RWPE2 (cell line): ENCODE measurements at regions not wholly inside any gene's neighbourhood (a gene's known extent, or its start where the extent isn't known, plus 50 kb on each side); places are given as distances from the start of the nearest gene placed in this dataset.
A peak's percentile ranks its signal among the peaks of the same experiment; 100 is the strongest.
"Not testable (repeated sequence)": the region's sequence is repeated elsewhere in the genome, so short reads cannot be mapped to it uniquely, and the experiment has no call there.

Experiments used
- ATAC-seq: fragments of 200-7000 bp; cut with Tn5 transposase; 3 replicates; pipeline ENCODE4 v1.9.1; 2021; ENCODE audit warnings: low read depth
- DNase-seq: peaks from one replicate; pipeline ENCODE4 v3.0.0-alpha.2; 2020; ENCODE audit warnings: low spot score
- H3K27ac ChIP-seq: fragments of 450-650 bp; 2 replicates; pipeline ENCODE4 v1.5.1; 2017; ENCODE audit warnings: mild to moderate bottlenecking; ENCODE audit not compliant: poor library complexity, severe bottlenecking
- H3K27me3 ChIP-seq: fragments of 250-450 bp; sonication (Bioruptor Pico); 2 replicates; pipeline ENCODE4 v1.5.1; 2021; ENCODE audit warnings: mild to moderate bottlenecking, moderate library complexity; ENCODE audit not compliant: insufficient read depth, poor library complexity, severe bottlenecking
- H3K36me3 ChIP-seq: fragments of 250-450 bp; sonication (Bioruptor Pico); 2 replicates; pipeline ENCODE4 v1.5.1; 2020; ENCODE audit warnings: low read depth, mild to moderate bottlenecking, moderate library complexity
- H3K4me1 ChIP-seq: fragments of 250-450 bp; sonication (Bioruptor Pico); 2 replicates; pipeline ENCODE4 v1.5.1; 2021; ENCODE audit warnings: mild to moderate bottlenecking, moderate library complexity; ENCODE audit not compliant: insufficient read depth, poor library complexity, severe bottlenecking
- H3K4me3 ChIP-seq: fragments of 250-450 bp; sonication (Bioruptor Pico); 2 replicates; pipeline ENCODE4 v1.5.1; 2021; ENCODE audit warnings: mild to moderate bottlenecking, moderate library complexity; ENCODE audit not compliant: severe bottlenecking
- H3K9me3 ChIP-seq: fragments of 250-450 bp; sonication (Bioruptor Pico); 2 replicates; pipeline ENCODE4 v1.5.1; 2021; ENCODE audit warnings: mild to moderate bottlenecking, moderate library complexity; ENCODE audit not compliant: severe bottlenecking
- TF ChIP-seq, protein P1 (sequence below): fragments of 450-650 bp; IDR thresholded peaks from one replicate; pipeline ENCODE4 v1.5.1; 2017; ENCODE audit warnings: mild to moderate bottlenecking, moderate library complexity; ENCODE audit not compliant: poor library complexity, severe bottlenecking

DNA sequence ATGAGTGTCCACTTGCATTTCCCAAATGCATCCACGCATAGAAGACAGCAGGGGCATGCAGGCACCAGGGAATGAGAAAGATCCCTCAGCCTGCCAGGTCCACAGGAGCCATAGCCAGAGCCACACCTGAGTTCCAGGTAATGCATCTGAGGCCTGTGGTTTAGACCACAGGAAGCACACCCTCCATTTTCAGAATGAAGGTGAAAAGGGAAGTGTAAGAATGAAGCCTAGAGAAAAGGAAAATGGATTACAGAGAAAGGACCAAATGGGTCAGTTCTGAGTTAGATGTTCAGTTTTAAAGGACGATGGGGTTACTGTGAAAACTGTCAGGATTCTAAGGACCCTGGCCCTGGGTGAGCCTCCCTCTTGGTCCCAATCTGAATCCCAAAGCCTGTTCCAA, 1283.2 kb downstream of the TMEM121 start:
- H3K27ac ChIP-seq, result no peak overlapping the region
- H3K27me3 ChIP-seq, result peaks cover 17% of the 10 kb centered on the region
- no peaks in the 10 kb centered on the region for H3K36me3 ChIP-seq
- H3K4me1 ChIP-seq, result no peaks in the 10 kb centered on the region
- no peak overlapping the region for H3K4me3 ChIP-seq
- TF ChIP-seq, protein P1, sequence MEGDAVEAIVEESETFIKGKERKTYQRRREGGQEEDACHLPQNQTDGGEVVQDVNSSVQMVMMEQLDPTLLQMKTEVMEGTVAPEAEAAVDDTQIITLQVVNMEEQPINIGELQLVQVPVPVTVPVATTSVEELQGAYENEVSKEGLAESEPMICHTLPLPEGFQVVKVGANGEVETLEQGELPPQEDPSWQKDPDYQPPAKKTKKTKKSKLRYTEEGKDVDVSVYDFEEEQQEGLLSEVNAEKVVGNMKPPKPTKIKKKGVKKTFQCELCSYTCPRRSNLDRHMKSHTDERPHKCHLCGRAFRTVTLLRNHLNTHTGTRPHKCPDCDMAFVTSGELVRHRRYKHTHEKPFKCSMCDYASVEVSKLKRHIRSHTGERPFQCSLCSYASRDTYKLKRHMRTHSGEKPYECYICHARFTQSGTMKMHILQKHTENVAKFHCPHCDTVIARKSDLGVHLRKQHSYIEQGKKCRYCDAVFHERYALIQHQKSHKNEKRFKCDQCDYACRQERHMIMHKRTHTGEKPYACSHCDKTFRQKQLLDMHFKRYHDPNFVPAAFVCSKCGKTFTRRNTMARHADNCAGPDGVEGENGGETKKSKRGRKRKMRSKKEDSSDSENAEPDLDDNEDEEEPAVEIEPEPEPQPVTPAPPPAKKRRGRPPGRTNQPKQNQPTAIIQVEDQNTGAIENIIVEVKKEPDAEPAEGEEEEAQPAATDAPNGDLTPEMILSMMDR, result no peak
- ATAC-seq (no peak), DNase-seq (no peak)
- H3K9me3 ChIP-seq, result no peaks in the 10 kb centered on the region

- ATAC-seq, result 0 out of 3 replicates have a peak, but pooled peaks have one; percentile 25
- H3K9me3 ChIP-seq, result not testable (repeated sequence)
Measured at GRCh38 chr14:106810168-106810567, 1283.8 kb downstream of the TMEM121 start.

GRCh38 chr14:106811162-106811561, 1284.8 kb downstream of the TMEM121 start:
- DNase-seq (no peak), ATAC-seq (no peak; the same call in 2 of the 3 replicates)
- Histone ChIP-seq H3K4me3 (no peak overlapping the region), H3K4me1 (no peaks in the 10 kb centered on the region), H3K27ac (no peak overlapping the region), H3K9me3 (no peaks in the 10 kb centered on the region), H3K36me3 (no peaks in the 10 kb centered on the region), H3K27me3 (peaks cover 18% of the 10 kb centered on the region)
- TF ChIP-seq, protein P1, result no peak

More at GRCh38 chr14:106810168-106810567, 1283.8 kb downstream of the TMEM121 start:
- peaks cover 18% of the 10 kb centered on the region for H3K27me3 ChIP-seq
- not testable (repeated sequence) for H3K36me3 ChIP-seq, DNase-seq, H3K4me1 ChIP-seq, H3K4me3 ChIP-seq, H3K27ac ChIP-seq

- Histone ChIP-seq H3K9me3 (no peaks in the 10 kb centered on the region), H3K27me3 (peaks cover 22% of the 10 kb centered on the region), H3K4me3 (no peak overlapping the region), H3K27ac (no peak overlapping the region), H3K4me1 (no peaks in the 10 kb centered on the region), H3K36me3 (no peaks in the 10 kb centered on the region)
- TF ChIP-seq, protein P1, result no peak
- DNase-seq (no peak), ATAC-seq (no peak)
Measured at GRCh38 chr14:106812788-106813476, 1286.5 kb downstream of the TMEM121 start.

- Histone ChIP-seq H3K27me3 (peaks cover 22% of the 10 kb centered on the region), H3K4me3 (no peak overlapping the region), H3K4me1 (no peaks in the 10 kb centered on the region), H3K27ac (no peak overlapping the region), H3K36me3 (no peaks in the 10 kb centered on the region), H3K9me3 (no peaks in the 10 kb centered on the region)
- no peak for ATAC-seq
- no peak for DNase-seq
- TF ChIP-seq, protein P1, result no peak
Measured at GRCh38 chr14:106813477-106813823, 1287.1 kb downstream of the TMEM121 start.
